Urothelium cell line (cell line): ENCODE measurements at regions not wholly inside any gene's neighbourhood (a gene's known extent, or its start where the extent isn't known, plus 50 kb on each side); places are given as distances from the start of the nearest gene placed in this dataset.
"Not testable (repeated sequence)": the region's sequence is repeated elsewhere in the genome, so short reads cannot be mapped to it uniquely, and the experiment has no call there.

Source experiments
- DNase-seq: peaks from one replicate; pipeline ENCODE4 v3.0.0; 2011; ENCODE audit warnings: low spot score, mixed read lengths
- FAIRE-seq: peaks from 2 replicates; lab custom pipeline; 2011; peaks lifted over from hg19 to GRCh38; lab: Jason Lieb, UNC

DNA sequence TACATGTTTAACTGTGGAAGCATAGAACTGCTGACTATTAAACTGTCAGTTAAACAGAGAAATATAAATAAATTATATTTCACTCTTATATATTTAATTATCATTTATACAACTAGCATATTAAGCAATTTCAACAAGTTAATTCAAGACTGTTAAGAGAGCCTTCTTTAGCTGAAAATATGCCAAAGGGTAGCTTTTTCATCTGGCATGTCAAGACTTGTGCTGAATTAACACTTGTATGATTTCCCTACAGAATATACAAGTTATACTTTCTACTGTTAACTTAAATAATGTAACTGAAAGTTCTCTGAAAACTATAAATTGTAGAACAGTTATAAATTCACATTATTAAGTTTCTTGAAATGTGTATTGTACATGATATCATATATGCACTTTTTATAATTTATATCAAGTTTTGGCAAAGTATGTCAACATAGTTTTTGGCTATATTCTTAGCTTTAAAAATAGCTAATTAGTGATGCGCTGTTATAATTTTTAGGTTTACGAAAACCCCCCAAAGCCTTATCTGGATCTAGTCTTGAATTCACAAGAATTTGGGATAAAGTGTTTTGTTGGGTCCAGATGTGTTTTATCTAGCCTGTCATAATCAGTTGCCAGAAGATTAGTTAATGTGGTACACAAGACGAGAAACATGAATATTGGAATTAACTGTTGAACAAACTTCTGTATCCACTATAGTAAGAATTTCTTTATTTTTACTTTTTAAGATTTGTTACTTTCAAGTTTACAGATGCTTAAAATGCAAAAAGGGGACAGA is 231.1 kb upstream of the FOXP2 start:
- no peak for FAIRE-seq

DNA sequence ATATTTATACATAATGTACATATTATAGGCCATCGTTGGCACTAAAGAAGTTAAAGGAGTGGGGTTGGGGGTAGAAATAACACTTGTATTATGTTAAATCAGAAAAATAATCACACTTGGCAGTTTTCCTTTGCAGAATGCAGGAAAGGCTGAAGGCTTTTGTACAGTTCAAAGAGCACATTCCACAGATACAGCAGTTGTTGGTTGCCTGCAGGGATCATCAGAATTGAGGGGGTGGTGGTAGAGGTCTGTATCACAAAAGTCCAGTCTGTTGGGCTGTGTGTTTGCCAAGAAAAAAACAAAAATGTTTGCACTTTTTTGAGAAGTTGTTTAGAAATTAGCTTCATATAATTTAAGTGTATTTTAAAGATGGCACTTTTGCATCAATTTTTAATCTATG is 231.8 kb upstream of the FOXP2 start:
- DNase-seq, result no peak
- no peak for FAIRE-seq

More for the DNA sequence above, 231.1 kb upstream of the FOXP2 start:
- no peak for DNase-seq

DNA sequence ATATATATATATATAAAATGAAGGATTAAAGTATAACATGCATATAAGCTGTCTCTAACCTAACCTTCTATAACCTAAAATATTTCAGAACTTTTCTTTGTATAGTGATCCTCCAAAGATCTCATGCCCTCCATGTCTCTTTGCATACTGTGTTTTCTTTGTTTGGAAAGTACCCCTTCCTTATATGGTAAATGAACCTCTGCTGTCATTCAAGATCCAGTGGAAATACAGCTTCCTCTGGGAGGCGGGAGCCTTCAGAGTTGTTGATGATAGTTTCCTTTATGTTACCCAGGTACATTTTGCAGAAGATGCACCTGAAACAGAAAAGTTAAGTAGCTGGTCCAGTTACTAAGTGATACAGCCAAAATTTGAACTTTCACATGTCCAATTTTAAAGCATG is 233.3 kb upstream of the FOXP2 start:
- no peak for FAIRE-seq
- DNase-seq, result no peak

DNA sequence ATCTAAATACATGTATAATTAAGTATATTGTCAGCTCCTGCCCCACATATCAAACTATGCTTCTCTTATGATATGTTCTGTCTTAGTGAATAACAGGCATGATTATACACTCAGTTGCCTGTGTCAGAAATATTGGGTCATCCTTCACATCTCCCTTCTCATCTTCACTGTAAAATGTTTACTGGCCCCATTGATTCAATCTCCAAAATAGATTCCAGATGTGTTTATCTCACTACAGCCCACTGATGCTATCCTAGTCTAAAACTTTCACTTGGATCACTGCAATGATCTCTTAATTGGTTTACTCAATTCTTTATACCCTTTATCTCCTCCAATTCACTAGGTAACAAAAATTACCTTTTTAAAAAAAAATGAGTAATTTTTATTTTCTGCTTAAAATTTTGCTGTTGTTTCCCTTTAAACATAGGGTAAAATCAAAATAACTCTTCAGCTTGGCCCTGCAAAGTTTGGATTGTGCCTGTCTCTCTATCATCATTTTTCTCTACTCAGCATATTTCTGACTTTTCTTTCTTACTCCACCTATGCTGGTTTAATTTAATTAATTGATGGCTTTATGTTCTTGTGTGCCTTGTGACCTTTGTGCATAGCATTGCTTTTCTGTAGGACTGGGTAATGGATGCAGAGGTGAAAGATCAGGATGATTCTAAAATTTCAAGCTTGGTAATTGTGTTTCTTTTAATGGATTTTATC is 233.9 kb upstream of the FOXP2 start:
- DNase-seq, result no peak
- no peak for FAIRE-seq

DNA sequence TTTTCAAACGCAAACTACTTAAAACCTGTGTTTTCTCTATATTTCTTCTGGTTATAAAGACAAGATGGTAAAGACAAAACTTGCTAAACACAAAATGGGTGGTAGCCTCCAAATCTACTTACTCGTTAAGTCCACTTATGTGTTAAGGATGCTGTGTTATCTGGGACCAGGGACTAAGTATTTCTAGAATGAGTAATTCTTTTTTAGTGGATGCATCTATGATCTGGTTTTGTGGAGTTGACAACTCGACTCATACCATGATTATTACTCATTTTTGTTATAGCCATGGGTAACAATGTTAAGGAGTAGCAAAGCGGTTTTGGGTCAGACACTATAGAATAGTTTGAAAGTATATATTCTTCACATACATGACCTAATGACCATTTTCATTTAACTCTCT is 239.5 kb upstream of the FOXP2 start:
- FAIRE-seq (no peak), DNase-seq (no peak)

DNA sequence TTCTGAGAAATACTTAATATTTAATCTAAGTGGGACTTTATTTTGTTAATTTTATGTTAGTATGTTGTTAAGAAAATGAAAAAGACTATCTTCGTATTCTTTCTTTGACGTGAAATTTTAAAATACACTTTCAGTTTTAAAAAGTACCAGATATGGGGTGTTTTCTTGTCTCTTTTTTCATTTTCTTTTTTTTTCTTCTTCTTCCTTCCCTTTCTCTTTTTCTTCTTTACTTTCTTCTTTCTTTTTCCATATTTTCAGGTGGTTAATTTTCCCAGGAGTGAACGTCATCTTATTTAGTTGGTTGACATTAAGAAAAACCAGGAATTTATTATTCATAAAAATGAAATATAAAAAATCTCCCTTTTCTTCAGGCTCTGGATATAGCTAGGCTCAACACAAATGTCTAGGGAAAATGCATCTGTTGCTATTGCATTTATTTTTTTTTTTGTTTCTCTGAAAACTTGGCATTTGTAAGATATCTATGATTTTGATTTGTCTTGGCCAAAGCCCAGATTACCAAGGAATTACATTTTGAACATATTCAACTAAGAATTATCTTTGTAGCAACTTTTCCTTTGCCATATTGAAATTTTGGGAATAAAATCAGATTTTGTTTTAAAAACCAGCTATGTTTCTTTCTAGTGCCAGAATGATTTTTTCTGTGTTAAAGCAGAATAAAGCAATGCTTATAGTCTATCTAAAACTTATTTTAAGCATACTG is 241.3 kb upstream of the FOXP2 start:
- no peak for FAIRE-seq
- DNase-seq, result no peak

DNA sequence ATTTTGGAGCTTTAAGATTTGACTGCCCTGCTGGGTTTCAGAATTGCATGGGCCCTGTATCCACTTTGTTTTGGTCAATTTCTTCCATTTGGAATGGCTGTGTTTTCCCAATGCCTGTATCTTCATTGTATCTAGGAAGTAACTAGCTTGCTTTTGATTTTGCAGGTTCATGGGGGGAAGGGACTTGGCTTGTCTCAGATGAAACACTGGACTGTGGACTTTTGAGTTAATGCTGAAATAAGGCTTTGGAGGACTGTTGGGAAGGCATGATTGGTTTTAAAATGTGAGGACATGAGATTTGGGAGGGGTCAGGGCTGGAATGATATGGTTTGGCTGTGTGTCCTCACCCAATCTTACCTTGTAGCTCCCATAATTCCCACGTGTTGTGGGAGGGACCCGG is 245.2 kb upstream of the FOXP2 start:
- FAIRE-seq, DNase-seq: not testable (repeated sequence)

DNA sequence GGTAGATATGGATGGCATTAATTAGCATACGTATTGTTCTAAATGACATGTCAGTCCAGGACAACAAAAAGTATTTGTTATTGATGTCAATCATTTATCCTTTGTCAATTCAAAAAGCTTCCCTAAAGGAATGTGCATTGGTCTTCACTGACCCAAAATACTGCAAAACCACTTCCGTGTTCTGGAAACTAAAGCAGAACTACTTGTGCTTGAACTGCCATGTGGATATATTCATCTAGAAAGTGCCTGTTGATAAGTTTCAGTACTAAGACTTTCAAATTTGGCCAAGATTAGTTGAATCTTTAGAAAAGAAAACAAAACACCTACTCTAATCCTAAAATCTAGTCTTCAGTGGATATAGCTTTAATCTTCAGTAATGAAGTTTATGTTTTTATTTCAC is 242.1 kb upstream of the PPP1R3A start:
- DNase-seq (no peak), FAIRE-seq (no peak)

DNA sequence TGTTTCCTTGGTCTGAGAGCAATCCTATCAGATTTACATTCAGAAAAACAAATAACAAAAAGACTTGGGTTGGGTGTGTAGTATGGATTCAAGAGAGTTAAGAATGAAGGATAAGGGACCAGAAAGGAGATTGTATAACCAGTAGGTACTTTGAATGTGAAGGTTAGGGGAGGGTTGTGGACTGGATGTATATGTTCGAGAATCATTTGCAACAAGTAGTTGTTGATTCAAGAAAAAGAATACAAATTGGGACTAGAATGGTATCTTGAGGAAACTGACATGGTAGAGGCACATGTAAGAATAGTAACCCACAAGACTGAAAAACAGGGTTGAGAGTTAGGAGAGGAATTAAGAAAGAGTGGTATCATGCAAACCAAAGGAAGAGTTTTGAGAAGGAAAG is 240.0 kb upstream of the PPP1R3A start:
- DNase-seq (no peak), FAIRE-seq (no peak)

DNA sequence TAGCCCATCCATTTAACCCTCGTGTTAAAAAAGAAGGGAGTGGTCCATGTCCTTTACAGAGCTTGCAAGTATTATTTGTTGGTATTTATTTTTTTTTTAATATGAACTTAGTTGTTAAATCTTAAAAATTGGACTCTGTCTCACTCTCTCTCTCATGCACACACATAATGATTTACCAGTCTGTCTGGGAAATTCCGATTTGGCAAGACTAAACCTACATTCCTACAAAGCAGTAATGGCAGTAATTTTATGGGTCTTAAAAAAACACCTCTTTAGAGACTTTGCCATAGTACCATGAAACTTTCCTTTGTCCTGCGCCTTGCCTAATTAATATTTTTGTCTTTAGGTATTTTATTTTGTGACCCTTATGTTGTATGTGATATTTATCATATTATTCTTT is 239.5 kb upstream of the PPP1R3A start:
- DNase-seq (no peak), FAIRE-seq (no peak)

DNA sequence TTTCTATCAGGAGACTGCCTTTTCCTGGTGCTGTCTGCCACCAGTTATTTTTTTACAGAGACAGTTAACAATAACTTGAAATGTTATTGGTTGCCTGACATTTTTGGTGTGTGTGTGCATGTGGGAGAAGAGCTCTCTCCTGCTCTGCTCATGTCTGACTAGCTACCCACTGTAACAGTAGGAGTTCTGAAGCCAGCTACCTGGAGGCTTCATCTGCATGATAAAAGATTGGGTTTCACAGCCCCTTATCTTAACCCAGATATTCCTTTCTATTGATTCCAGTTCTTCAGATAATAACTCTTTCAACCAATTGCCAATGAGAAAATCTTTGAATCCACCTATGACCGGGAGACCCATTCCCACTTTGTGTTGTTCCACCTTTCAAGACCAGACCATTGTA is 237.4 kb upstream of the PPP1R3A start:
- DNase-seq (no peak), FAIRE-seq (no peak)

DNA sequence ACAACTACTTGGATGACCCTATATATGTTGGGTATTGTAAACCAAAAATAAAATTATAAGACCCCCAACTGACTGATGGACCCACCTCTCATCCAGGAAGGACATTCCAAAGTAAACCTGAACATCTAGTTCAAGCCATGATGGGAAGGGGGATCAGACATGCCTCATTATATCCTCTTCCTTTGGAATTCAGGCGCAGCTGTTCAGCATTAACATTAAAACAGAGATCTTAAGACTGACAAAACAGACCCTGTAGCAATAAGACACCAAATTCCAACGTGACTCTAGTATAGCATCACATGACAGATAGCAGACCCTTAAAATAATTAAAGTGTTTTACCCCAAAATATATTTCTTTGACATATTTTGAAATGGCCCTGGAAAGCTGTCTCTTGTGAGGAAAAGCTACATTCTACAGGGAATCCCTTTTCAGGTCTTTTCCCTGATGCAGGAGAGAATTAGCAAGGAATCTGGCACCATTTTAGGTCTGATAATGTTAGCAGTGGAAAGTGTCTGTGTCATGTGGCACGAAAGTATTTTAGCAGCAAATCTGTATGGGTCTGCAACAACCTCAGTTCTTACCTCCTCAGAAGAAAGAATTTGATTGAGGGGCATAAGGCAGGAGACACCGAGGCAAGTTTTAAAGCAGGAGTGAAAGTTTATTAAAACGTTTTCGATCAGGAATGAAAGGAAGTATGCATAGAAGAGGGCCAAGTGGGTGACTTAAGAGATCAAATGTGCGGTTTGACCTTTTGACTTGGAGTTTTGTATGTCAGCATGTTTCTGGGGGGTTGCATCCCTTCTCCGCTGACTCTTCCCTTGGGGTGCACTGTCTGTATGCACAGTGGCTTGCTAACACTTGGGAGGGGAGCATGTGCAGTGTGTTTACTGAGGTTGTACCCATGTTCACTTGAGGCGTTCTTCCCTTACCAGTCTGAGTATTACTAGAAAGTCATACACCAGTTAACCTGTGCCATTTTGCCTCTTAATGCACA is 236.6 kb upstream of the PPP1R3A start:
- DNase-seq (no peak), FAIRE-seq (no peak)

DNA sequence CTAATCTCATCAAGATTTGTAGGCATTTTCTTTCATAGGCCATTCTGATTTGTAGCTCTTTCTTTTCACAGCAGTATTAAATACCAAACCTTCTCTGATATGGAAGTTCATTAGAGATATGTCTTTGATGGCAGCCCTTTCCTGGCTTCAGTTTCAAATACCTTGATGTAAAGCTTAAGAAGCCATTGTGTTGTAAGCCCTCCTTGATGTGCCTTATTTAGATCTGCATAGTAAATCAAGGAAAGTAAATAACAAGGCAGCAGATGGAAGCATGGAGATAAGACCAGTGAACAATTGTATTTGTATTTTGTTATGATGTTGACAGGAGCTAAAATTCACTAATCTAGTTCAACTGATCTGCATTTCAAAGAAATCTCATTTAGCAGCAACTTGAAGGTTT is 234.9 kb upstream of the PPP1R3A start:
- DNase-seq (no peak), FAIRE-seq (no peak)

DNA sequence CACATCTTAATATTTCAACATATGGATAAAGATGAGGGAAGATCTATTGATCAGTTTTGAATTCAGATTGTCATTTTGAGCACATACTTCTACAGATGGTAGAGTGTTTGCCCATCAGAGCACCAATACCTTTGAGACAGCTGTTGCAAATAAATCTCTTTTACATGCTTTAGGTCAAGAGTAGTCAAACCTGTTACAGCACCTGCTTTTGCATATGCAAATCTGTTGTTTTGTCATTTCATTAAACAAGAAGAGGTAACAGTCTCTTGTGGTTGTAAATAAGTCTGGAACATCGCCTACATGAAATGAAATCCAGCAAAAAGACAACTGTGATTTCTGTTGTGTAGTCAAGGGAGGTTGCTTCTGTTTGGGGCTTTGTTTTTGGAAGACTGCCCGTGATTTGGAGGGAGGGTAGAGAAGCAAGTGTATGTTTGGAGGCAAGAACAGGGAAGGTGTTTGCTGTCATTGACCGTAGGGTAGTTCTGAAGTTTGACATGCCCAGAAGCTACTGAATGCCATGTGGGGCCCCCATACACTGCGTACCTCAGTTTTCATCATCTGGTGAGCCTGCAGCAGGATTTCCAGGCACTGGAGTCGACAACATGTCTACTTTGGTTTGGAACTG is 233.6 kb upstream of the PPP1R3A start:
- DNase-seq (no peak), FAIRE-seq (no peak)

DNA sequence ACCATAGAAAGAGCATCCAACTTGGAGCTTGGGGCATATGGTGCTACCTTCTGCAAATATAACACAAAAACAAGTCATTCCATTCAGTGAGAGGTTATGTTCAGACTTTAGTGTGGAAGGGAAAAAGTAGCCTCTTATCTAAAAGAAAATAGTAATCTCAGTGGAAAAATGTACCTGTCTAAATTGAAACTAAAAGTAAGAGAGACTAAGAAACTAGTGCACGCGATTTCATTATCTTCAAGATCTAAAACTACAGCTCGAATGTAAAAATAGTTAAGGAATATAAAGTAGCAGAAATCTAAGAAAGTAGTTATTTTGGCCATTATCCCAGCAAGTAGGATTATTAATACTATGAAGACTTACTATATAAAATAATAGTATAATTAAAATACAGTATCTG is 233.0 kb upstream of the PPP1R3A start:
- FAIRE-seq (no peak), DNase-seq (no peak)

DNA sequence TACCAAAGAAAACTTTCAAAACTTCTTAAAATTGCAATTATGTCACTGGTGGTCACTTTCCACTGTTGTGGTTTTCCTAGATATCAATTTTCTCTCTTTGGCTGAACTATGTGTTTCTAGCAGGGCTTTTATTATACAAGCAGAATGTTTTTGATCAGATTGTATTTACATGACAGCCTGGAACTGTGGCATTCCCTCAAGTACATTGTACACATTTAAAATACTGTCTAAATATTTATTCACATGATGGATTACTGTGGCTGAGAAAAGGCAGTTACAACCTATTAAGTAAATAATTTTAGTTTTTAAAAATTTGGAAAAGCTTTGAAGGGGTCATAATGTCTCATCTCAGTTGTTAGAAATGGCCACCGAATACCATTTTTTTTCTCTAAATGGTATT is 231.9 kb upstream of the PPP1R3A start:
- FAIRE-seq (no peak), DNase-seq (no peak)

DNA sequence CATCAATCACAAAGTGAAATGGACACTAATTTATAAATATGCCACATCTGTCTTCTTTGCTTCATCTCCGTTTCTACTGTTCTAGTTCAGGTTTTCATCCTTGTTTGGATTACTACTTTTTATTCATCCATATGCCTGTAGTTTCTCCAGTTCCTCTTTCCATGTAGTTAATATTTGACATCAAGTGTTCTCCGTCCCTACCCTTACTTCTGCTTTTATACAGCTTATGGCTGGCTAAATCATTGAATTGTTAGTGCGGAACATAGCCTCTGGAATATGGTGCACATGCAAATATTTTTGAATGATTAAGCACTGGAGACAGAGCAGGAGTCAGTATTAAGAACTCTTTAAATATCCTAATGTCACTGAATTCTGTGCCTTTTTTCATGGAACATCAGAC is 230.0 kb upstream of the PPP1R3A start:
- FAIRE-seq, result no peak

DNA sequence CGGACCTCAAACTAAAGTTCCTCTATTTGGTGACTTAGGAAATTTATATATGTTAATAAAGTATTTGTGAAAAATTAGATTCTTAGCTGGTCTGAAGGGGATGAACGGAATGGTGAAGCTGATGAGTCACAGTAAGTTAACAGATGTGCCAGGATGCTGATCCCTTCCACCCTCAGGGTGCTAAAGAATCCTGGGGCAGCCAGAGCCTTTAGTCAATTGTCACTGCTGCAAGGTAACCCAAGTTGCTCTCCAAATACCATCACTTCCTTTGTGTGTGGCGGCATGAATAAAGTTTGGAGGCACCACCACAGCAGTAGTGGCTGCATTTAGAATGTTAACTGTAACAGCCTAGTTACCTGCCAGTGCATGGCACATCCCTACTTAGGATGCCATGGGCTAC is 222.6 kb upstream of the PPP1R3A start:
- peak; percentile 76 for FAIRE-seq
- no peak for DNase-seq

More for the DNA sequence above, 230.0 kb upstream of the PPP1R3A start:
- DNase-seq, result no peak

DNA sequence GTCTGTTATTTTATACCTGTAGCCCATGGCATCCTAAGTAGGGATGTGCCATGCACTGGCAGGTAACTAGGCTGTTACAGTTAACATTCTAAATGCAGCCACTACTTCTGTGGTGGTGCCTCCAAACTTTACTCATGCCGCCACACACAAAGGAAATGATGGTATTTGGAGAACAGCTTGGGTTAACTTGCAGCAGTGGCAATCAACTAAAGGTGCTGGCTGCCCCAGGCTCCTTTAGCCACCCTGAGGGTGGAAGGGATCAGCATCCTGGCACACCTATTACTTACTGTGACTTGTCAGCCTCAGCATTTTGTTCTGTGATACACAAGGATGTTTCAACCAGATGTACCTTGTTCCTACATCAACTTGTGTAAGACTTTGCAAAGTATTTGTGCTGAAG is 221.8 kb upstream of the PPP1R3A start:
- FAIRE-seq (no peak), DNase-seq (no peak)

DNA sequence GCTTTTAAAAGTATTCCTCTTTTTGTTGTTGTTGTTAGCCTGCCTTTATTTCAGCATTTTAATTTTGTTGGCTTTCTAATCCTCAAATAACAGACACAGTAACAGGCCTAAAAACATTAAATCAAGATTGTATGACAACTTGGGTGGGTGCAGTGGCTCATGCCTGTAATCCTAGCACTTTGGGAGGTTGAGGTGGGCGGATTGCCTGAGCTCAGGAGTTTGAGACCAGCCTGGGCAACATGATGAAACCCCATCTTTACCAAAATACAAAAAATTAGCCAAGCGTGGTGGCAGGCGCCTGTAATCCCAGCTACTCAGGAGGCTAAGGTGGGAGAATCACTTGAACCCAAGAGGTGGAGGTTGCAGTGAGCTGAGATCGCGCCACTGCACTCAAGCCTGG is 220.9 kb upstream of the PPP1R3A start:
- not testable (repeated sequence) for DNase-seq, FAIRE-seq
